Activated CD4-positive, CD25-positive, alpha-beta regulatory T cell treated with anti-CD3 and anti-CD28 coated beads, Interleukin-2, amount 50 U/mL, for 24 hours (primary cell): ENCODE measurements at regions not wholly inside any gene's neighbourhood (a gene's known extent, or its start where the extent isn't known, plus 50 kb on each side); places are given as distances from the start of the nearest gene placed in this dataset.
"Not testable (repeated sequence)": the region's sequence is repeated elsewhere in the genome, so short reads cannot be mapped to it uniquely, and the experiment has no call there.

ENCODE experiments used
- ATAC-seq, 2 donors: fragments of 150-1000 bp; cut with Tn5 transposase; one replicate each; pipeline ENCODE4 v1.10.0; 2021; ENCODE audit warnings: mild to moderate bottlenecking in 1 of 2, moderate library complexity in 1 of 2

DNA sequence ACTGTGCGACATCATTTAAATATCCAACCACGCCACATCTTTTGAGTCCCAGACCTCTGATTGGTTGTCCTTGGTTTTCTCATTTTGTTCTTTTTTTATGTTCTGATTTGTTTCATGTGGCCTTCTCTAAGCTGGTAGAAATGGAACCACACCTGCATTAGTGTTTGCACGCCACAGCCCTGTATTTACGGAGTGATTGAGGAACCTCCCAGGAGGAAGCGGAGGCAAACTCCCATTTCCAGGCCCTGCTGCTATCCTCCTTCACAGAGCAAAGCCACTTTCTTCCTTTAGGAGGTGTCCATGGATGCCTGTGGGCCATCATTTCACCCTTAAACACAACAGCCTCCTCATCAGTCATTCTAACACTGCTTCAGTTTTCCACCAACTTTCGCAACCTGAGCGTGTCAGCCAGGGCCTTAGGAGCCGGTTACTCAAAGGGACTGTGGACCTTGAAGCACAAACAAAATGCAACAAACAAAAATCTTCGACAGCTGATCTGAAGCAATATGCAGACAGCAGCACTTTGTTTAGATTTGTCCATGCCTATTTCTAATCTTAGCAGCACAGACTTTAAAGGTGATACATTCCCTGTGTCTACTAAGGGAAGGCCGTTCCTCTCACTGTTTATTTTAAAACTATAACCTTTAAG, 1258.1 kb upstream of the TMEM132C start:
- no peak for ATAC-seq

DNA sequence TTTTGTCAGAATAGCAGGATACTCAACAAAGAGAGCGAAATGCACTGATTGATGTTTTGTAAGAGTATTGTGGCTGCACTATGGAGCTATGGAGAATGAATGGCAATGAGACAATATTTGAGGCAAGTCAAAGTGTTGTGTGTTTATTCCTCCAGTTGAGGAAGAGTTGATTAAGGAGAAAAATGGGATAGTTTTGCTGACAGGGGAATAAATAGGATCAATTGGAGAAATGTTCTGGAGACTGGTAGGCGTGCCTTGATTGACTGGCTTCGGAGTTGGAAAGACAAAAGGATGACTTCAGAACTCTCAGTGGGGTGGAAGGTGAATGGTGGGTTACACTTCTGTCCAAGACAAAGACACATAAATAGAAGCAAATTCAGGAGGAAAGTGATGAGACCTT, 1254.9 kb upstream of the TMEM132C start:
- ATAC-seq = no peak

DNA sequence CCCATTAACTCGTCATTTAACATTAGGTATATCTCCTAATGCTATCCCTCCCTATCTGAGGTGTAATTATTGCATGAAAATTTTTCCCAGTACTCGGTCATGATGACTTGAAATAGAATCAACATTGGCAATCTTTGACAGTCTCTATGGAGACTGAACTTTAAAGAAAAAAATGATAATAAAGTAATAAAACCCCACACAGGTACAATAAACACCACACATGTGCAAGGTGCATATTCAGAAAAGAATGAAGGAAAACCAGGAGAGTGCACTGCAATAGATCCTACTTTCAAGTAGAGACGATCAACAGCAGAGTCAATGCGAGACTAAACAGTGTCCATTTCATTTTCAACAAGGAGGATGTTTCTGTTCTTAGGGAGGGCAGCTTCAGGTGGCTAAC, 1253.8 kb upstream of the TMEM132C start:
- no peak for ATAC-seq

DNA sequence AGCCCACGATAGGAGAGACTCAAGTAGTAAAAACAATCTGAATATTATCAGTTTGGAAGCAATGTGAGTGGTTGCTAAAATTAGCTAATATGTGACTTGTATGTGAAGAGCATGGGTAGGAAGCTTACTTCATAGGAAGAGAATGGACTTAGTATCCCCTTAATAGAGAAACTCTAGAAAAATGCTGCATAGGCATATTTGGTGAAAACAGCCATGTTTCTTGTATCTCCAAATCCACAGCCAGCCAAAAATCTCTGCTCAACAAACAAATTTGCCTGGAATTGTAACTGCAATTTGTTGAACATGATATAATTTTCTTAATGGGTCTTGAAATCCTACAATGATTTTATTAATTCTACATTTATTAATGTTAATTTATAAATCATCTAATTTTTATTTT, 1252.9 kb upstream of the TMEM132C start:
- ATAC-seq = no peak

DNA sequence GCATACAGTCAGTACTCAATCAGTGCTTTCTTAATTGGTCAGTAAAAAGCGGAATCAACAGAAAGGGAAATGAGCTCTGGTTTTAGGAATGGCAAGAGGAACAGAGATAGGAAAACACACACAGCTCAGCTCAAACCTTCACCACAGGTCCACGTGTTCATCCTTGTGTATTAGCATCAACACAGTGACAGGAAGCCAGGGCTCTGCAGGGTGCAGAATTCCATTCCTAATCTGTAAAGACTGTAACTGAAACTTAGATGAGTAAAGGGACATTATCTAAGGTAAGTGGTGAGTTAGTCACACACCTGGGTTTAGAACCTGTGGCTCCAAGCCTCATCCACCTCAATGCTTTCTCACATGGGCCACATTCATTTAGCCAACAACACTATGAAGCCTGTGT, 1242.2 kb upstream of the TMEM132C start:
- ATAC-seq = no peak

DNA sequence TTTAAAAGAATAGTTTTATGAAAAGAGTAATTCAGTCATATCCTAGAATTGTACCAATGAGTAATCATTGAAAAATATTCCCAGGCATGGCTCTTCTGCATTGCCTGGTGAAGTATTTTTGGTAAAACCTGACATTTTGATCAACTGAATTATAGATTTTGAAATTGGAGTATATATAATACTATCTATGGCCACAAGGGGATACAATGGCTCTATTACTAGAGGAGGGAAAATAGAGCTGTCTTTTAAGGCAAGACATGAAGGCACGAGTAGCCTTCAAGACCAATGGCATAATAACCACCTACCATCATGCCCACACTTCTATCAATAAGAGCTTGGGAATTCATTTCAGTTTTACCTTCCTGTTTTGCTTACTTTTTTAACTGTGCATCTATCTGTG, 1241.4 kb upstream of the TMEM132C start:
- ATAC-seq = no peak

DNA sequence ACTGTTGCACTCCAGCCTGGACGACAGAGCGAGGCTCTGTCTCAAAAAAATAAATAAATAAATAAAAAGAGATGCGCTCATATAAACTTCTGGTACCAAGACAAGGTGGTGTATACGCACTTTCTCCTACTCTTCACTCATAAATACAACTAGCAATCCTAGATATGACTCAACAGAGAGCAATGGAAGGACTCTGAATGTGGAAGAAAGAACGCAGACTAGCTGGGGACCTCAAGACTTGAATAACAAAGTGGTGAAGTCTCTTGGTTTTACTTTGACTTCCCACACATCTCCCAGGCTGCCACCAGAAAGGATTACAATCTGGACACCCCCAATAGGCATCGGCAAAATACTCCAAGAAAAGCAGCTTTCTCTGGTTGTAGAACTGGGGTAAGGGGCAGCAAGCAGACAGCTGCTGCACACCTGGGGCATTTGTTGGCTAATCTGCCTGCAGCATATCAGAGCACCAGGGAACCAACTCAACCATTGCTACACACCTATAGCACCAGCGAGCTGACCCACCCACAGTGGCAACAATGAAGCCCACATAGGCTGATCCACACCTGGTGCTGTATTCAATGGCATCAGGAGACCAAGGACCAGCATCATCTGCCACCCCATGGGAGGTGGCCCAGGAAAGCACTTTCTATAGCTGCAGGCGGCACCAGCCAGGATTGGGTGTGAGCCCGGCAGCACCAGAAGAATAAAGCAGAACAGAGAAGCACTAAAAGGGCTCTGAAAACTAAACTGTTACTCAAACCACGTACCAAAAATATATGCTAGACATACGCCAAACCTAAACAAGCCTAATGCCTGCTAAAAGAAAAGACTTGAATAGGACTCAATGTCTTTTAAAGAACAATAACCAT, 1231.7 kb upstream of the TMEM132C start:
- no peak for ATAC-seq

DNA sequence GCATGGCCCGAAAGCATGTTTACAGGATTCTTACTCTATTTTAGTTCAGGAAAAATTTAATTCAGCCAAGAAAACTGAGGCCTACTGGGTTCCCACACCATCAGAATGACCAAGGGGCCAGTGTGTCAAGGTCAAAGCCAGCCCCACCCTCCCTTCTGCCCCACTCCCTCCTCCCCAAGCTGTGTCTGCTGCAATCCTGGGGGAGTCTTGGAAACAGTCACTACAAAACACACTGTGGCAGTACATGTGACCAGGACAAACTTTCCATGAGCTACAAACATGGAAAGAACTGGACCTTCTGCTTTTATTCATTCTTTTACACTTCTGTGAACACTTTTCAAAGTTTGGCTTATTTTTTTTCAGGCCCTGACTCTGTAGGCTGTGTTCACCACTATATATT, 1228.8 kb upstream of the TMEM132C start:
- ATAC-seq = no peak

DNA sequence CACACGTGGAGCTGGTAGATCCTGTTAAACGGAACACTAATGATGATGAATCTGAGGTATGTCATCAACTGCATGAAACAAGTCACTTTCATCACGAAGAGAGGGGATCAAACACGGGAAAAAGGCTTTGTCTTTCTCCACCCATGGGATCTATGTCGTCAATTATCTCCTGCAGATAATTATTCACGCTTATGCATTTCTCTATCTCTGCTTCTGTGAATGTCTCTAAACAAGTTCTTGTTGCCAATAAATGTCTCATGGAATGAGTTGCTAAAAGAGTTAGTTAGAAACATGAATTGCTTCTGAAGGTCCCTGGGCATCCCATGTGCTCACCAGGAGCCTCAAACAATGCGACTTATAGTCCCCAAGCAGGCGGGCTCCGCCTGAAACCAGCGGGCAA, 1228.2 kb upstream of the TMEM132C start:
- ATAC-seq = no peak

DNA sequence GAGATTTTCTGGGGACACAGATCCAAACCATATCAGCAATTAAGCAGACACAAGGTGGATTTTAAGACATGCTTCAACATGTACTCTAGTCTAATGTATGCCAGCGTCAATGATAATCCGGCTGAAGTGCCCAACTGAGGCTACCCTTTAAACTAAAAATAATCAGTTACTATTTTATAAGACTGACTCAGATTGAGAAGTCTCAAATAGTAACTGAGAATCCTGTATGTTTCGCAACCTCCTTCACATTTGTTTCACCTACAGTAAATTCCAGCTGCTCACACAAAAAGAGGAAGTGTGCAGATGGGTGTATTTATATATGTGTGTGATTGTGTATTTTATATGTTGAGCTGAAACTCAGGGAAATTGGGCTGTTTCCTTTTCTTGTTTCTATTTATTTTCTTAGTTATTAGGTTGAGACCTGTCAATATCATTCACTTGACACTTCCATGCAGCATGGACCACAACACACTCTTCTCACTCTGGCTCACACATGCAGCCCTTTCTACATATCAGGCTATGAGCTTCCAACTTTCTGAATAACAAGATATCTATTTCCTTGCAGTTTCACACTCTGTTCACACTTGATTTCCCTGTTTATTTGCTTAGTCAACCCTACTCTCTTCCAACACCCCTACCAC, 1224.9 kb upstream of the TMEM132C start:
- ATAC-seq = no peak

DNA sequence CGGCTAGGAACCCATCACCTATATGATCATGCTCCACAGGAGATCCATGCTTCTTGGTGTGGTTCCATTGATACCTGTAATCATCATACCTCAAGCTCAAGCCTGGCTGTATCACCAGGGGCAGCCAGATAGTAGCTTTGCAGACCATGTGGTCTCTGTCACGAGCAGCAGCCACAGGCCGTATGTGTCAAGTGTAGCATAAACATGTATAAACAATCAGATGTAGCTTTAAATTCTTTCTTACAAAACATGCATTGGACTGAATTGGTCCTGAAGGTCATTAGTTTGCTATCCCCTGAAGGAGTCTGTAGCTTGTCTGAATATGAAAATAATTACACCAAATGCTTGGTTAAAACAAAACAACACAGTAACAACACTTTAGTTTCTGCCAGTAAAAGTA, 1223.2 kb upstream of the TMEM132C start:
- ATAC-seq = no peak

DNA sequence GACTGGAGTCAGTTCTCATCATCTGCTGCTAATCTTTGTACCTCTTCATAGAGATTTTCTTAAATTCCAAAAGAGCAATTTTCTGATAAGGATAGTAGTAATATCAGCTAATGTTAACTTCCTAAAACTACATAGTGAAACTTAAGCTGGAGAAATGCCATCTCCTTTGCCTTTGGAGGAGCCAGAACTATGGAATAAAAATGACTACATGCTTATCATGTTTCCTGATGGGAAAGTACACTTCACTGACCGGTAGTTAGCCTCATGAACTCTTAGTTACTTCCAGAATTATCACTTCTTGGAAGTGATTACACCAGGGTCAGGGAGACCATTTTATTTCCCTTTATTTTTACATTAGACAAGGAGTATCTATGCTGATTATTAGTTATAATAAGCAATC, 1222.1 kb upstream of the TMEM132C start:
- ATAC-seq = no peak

DNA sequence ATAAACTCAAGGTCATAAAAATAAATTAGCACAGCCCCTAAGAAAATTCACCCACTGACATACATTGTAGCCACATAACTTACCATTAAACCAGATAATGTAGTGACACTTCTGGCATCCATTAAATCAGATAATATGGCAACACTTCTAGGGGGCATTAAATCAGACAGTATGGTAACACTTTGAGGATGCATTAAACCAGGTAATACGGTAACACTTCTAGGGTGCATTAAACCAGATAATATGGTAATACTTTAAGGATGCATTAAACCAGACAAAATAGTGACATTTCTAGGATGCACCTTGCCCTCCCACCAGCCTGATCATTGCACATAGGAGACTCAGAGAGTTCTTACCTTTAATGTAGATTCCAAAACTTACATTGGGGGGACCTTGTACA, 1220.5 kb upstream of the TMEM132C start:
- ATAC-seq = no peak

DNA sequence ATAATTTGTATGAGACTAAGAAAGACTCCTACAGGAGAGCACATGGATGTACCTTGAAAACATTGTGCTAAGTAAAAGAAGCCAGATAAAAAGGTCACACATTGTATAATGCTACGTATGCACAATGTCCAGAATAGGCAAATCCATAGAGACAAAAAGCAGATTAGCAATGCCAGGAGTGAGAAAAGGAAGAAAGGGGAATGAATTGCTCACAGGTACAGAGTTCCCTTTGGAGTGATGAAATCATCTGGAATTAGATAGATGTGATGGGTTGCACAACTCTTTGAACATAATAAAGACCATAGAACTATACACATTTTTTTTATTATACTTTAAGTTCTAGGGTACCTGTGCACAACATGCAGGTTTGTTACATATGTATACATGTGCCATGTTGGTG, 1218.9 kb upstream of the TMEM132C start:
- no peak for ATAC-seq

DNA sequence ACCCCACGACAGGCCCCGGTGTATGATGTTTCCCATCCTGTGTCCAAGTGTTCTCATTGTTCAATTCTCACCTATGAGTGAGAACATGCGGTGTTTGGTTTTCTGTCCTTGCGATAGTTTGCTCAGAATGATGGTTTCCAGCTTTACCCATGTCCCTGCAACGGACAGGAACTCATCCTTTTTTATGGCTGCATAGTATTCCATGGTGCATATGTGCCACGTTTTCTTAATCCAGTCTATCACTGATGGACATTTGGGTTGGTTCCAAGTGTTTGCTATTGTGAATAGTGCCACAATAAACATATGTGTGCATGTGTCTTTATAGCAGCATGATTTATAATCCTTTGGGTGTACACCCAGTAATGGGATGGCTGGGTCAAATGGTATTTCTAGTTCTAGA, 1218.4 kb upstream of the TMEM132C start:
- ATAC-seq = not testable (repeated sequence)

DNA sequence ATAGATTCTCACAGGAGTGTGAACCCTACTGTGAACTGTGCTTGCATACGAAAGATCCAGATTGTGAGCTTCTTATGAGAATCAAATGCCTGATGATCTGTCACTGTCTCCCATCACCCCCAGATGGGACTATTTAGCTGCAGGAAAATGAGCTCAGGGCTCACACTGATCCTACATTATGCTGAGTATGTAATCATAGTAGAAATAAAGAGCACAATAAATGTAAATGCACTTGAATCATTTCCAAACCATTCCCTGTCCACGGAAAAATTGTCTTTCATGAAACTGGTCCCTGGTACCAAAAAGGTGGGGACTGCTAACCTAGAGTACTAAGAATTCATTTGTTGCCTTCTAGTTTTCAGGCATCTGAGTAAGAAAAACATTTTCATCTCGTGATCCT, 1215.8 kb upstream of the TMEM132C start:
- no peak for ATAC-seq

DNA sequence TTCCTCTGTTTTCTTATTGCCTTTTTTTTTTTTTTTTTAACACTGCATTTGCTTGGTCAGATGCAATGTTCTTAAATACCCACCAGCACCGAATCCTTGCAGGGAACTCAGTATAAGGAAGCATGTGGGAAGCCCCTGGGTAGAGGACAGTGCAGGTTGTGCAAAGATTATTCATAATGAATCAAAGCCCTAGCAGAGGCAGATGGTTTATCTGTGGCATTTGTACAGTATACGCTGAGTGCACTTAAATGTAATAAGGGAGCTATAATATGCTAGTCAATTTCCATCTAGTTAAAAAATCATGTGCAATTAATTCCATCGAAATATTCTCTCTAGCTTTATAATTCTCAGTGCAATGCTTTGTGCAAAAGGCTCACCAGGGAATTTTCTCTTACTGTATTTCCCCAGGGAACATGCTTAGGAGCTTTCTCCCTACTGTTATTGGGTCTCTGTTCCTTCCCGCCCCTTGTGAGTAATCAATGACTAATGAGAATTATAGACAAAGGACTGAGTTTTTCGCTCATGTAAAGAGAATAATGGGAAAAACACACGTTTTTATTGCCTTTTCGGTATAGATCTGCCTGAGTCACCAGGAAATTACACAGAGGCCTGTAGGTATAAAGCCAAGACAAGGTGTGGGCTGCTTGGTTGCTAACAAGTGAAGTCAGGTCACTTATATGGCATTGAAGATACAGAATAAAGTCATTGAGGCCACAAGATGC, 1214.3 kb upstream of the TMEM132C start:
- ATAC-seq = no peak

DNA sequence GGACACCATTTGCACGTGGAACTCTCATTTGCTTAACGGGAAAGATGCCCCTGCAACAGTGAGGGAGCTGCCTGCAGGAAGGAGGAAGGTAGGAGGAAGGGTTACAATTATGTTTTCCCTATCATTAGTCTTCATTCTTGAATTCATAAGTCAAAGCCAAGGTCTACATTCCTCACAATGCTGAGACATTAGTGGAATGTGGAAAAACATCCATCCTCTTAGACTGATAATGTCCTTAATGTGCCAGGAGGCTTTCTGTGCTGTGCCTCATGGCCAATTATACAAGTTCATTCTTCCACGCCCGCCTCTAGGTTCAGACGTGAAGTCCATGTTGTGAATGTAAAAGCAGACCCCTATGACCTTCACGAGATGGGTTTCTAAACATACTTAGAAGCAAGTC, 1212.4 kb upstream of the TMEM132C start:
- ATAC-seq = no peak

DNA sequence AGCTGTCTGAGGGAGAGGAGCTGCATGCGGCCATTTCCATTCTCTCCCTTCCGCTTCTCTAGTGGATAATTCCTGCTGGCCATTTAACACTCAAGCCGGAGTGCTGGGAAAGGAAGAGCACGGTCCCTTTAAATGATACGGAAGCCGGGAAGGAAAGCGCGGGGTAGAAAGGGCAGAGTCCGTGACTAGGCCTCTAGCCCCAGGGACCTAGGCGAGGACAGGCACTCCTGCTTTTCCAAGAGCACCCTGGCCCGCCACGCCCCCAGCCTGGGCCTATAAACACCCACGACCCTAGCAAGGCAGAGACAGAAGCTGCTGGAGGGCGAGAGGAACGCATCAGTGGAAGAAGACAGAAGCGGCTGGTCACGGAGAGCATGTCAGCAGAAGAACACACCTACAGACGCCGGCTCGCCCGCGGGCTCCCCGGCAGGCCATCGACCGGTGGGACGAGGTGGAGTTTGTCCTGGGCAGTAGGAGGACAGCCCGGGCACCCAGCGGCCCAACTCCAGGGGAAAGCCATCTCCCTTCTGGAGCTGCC, 1206.6 kb upstream of the TMEM132C start:
- no peak for ATAC-seq

DNA sequence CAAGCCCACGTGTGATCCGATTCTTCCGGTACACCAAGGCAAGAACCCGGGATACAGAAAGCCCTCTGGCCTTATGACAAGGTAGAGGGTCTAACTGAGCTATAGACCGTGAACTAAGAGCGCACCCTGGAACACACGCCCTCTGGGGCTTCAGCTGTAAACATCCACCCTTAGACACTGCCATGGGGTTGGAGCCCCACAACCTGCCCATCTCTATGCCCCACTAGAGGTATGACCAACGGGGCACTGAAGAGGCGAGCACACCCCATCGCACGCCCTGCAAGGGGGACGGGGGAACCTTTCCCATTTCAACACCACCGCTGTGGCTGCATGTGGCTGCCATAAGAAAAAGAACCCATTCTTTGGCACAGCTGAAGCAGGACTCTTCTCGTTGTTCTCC, 1206.0 kb upstream of the TMEM132C start:
- no peak for ATAC-seq

DNA sequence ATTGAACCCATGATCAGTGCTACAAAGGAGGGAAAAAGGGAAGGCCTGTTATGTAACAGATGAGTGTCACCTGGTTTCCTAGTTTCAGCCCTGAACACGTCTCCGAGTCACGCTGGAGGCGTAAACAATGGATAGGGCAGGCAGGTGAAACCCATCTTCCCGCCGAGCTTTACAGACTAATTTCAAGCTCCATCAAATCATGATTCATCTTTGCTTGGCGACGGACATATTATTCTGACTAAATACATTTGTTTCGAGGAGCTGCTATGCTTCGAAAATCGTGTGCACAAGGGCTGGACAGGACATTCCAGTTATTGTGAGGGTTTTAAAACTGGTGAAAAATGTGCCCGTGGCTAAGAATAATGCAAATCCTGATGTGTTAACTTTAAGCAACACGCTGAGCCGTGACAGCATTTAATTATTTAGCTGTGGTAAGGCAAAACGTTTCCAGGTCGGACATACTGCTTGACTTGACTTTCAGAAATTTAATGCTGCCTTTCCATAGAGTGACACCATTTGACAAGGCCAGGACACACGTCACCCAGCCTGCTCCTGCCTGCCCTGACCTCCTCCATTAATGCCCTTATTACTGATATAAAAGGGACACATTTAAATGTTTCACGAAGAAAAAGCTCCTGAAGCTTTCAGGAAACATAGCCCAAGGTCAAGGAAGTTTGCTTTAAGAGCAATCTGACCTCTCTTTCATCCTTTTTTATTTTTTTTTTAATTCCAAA, 1203.5 kb upstream of the TMEM132C start:
- ATAC-seq = no peak

DNA sequence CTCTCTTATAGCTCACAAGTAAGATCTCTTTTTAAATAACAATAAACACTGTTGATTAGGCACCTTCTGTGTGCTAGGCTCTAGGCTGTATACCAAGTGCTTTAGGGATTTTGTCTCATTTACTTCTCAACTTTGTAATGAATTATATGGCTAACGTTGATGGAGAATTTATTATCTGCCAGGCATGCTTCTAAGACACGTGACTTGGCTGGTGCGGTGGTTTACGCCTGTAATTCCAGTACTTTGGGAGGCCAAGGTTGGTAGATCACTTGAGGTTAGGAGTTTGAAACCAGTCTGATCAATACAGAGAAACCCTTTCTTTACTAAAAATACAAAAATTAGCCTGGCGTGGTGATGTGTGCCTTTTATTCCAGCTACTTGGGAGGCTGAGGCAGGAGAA, 1202.8 kb upstream of the TMEM132C start:
- ATAC-seq = no peak
